HG03457 (cell line): ENCODE measurements at regions not wholly inside any gene's neighbourhood (a gene's known extent, or its start where the extent isn't known, plus 50 kb on each side); places are given as distances from the start of the nearest gene placed in this dataset.

Experiments
- ATAC-seq: cut with Tn5 transposase; IDR thresholded peaks from one replicate; pipeline ENCODE4 v1.9.1; 2021; ENCODE audit warnings: moderate number of reproducible peaks; ENCODE audit not compliant: unreplicated experiment

GRCh38 chr4:184310881-184311709 is 93.4 kb upstream of the ENPP6 start:
- no peak for ATAC-seq

- no peak for ATAC-seq
These were observed 92.5 kb upstream of the ENPP6 start for GRCh38 chr4:184310171-184310567.

DNA sequence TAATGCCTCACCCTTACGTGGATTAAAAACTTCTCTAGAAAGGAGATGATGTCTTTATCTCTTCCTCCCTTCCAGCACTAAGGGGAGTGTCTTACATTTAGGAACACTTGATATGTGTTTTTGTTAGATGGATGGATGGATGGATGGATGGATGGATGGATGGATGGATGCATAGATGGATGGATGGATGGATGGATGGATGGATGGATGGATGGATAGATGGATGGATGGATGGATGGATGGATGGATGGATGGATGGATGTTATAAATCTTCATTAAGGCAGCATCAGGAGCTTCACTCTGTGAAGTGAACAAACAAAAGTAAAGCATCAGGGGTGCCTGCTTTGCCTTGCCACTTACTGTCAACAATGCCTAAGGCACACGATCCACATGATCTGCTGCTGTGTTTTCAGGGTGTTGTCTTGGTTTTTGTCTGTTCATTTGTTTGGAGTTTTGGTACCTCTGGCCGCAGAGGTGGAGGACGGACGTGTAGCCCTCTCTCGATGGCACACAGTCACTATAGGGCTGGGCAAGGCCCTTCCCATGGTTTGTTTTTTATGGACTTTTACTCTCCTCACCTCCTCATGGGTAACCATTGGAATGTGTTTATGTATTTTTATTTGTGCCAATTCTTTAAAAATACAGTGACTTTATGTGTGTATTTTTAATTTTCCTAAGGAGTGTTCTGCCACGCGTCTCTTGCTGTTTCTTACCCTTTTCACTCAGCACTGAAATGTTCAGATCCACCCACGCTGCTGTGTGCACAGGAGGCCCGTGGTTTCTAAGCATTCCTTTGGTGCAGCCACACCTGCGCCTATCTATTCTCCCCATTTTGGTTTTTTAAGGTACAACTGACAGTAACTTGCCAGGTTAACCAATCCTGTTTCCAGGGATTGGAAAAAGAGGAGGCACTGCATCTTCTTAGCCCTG is 91.8 kb upstream of the ENPP6 start:
- no peak for ATAC-seq

GRCh38 chr4:184306949-184307348 is 89.3 kb upstream of the ENPP6 start:
- no peak for ATAC-seq

- ATAC-seq = no peak
These were observed 88.8 kb upstream of the ENPP6 start for GRCh38 chr4:184306470-184306869.

GRCh38 chr4:184300816-184301215 is 83.1 kb upstream of the ENPP6 start:
- no peak for ATAC-seq

DNA sequence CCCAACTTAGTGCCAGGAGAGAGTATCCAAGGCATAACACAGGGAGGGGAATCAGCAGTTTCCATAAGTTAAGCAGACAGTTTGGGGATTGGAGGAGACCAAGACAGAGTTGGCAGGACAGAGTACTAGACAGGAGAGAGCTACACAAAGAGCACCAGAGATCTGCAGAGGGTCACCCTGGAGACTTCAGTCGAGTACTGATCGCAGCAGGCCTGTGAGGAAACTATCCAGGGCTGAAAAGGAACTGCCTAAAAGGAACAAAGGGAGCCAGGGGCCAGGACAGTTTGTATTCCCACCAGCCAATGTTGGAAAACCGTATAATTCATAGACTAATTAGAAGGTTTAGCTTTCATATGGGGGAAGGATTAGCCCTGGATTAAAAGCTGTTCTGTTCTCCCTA is 80.6 kb upstream of the ENPP6 start:
- no peak for ATAC-seq

GRCh38 chr4:184295206-184295605 is 77.5 kb upstream of the ENPP6 start:
- no peak for ATAC-seq

GRCh38 chr4:184294606-184295133 is 77.0 kb upstream of the ENPP6 start:
- no peak for ATAC-seq

GRCh38 chr4:184293552-184293951 is 75.9 kb upstream of the ENPP6 start:
- no peak for ATAC-seq

DNA sequence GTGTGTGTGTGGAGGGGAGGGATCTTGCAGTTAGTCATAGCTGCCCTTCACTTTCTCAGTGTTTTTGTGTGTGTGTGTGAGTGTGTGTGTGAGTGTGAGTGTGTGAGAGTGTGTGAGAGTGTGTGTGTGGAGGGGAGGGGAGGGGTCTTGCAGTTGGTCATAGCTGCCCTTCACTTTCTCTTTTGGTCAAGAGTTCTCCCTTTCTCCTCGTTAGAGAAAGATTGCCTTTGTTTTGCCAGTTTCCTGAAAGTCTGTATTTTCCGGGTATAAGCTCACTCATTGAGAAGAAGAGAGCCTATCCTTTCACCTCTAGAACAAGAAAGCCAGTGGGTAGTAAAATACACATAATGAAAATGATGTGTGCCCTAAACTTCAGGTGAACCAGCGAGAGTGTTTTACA is 75.2 kb upstream of the ENPP6 start:
- ATAC-seq = no peak

DNA sequence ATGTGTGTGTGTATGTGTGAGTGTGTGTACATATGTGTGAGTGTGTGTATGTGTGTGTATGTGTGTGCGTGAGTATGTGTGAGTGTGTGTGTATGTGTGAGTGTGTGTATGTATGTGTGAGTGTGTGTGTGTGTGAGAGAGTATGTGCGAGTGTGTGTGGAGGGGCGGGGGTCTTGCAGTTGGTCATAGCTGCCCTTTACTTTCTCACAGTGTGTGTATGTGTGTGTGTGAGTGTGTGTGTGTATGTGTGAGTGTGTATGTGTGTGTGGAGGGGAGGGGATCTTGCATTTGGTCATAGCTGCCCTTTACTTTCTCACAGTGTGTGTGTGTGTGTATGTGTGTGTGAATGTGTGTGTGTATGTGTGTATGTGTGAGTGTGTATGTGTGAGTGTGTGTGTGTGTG is 74.8 kb upstream of the ENPP6 start:
- ATAC-seq = no peak

- ATAC-seq = no peak
These were observed 71.5 kb upstream of the ENPP6 start for GRCh38 chr4:184289179-184289535.

- peak; percentile 55 for ATAC-seq
These were observed 70.9 kb upstream of the ENPP6 start for GRCh38 chr4:184288451-184289178.

DNA sequence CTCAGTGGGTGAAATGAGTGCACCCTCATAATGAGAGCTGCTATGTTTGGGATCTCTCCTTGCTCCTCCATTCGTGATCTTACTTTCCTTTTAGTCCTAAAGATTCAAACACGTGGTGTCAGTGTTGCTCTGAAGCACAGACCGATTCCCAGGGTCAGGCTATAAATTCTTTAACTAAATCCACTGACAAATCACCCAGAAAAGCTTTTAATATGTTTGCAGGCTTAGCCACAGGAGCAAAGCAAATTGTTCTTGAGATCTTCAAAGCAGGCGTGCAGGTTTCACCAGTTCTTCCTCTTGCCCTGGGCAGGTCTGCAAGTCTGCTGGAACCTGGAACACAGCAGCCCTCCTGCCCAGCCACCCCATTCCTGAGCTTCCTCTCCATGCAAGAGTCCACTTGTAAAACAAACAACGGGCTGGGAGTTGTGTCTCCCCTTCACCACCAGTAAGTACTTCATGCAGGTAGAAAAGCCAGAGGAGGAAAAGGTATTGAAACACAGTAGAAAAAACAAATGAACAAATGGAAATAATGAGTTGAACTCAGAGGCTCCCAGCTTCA is 70.1 kb upstream of the ENPP6 start:
- no peak for ATAC-seq

DNA sequence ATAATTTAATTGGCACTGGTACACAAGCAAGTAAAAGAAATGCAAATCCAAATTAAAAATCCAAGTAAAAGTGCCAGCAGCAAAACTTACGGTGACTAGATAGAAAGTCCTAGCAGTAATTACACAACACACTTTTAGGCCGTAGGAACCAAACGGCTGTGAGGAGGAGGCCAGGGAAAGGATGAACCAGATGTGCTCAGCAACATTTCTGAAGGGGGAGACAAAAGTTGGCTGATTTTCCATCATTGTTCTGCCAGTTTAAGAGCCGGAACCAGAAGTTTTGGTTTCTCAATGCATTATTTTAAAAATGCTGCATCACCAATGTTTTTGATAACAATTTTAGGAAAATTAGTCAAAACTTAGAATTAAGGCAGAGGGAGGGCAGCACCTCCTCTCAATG is 68.7 kb upstream of the ENPP6 start:
- no peak for ATAC-seq

- no peak for ATAC-seq
These were observed 67.1 kb upstream of the ENPP6 start for GRCh38 chr4:184284742-184285141.

GRCh38 chr4:184284336-184284690 is 66.6 kb upstream of the ENPP6 start:
- ATAC-seq = no peak

GRCh38 chr4:184283659-184284335 is 66.1 kb upstream of the ENPP6 start:
- no peak for ATAC-seq

- ATAC-seq = peak; percentile 53
These were observed 65.4 kb upstream of the ENPP6 start for GRCh38 chr4:184282895-184283654.
